ENCODE measurements at regions not wholly inside any gene's neighbourhood (a gene's known extent, or its start where the extent isn't known, plus 50 kb on each side); places are given as distances from the start of the nearest gene placed in this dataset.

DNA sequence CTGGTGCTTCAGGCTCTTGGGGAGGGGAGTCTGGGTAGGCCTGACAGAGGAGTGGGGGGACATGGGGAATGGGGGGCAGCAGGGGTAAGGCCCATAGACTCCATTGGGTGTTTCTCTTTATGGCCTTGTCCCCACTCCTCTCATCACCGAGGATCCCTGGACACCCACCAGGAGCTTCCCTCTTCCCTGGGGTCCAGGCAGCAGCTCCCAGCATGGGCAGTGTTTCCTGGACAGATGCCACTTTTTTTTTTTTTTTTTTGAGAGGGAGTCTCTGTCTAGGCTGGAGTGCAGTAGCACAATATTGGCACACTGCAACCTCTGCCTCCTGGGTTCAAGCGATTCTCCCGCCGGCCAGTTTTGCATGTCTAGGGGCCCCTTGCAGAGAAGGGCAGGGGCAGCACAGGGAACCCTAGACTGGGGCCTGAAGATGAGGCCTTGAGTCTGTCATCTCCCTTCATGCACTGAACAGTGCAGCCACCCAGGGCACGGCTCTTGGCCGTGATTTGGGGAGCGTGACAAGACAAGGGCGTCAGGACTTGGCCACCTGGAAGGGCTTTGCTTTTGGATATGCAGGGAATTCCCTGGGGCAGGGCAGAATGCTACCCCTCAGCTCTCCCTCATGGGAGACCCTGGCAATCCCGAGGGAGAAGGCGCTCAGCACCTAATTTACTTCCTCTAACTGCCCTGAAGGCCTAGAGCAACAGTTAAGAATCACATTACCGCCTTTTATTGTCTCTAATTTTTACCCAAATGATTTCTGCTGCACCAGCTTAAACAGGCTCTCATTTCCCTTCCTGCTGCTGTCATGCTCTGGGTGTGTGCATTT lies 213.9 kb upstream of the ZNF536 start:
- DNase-seq: no peak
- H3K4me3 Mint-ChIP-seq: no peak overlapping the region
- H3K27me3 Mint-ChIP-seq: peaks cover 13% of the 10 kb centered on the region

GRCh38 chr19:30158893-30159245 lies 213.3 kb upstream of the ZNF536 start:
- H3K4me1 Mint-ChIP-seq: peaks cover 5% of the 10 kb centered on the region
- no peaks in the 10 kb centered on the region for H3K36me3 Mint-ChIP-seq
- no peaks in the 10 kb centered on the region for H3K9me3 Mint-ChIP-seq
- no peak for DNase-seq
- peaks cover 13% of the 10 kb centered on the region for H3K27me3 Mint-ChIP-seq
- H3K4me3 Mint-ChIP-seq: no peak overlapping the region
- no peak overlapping the region for H3K27ac Mint-ChIP-seq

More for the DNA sequence above, 213.9 kb upstream of the ZNF536 start:
- Mint-ChIP-seq H3K9me3 (no peaks in the 10 kb centered on the region), H3K36me3 (no peaks in the 10 kb centered on the region), H3K4me1 (peaks cover 9% of the 10 kb centered on the region), H3K27ac (no peak overlapping the region)

GRCh38 chr19:30159636-30160035 lies 212.5 kb upstream of the ZNF536 start:
- Mint-ChIP-seq H3K4me1 (no peaks in the 10 kb centered on the region), H3K27ac (no peak overlapping the region), H3K4me3 (no peak overlapping the region), H3K9me3 (no peaks in the 10 kb centered on the region), H3K36me3 (no peaks in the 10 kb centered on the region), H3K27me3 (peaks cover 11% of the 10 kb centered on the region)
- DNase-seq: no peak

DNA sequence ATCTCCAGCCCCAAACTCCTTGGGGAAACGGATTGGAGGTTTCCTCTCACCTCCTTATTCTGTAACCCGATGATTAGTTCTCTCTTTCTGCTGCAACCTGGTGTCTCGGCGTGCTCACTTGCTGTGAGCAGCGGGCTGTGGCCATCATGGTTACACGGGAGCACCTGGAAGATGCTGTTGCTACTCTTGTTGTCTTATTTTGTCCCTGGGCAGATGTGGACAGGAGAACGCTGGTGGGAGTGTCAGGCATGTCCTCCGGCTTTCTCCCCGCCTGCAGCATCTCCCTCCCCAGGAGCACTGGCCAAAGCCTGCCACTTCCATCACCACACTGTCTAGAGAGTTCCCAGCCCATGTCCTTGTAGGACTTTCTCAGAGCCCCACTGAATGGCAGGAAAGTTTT lies 211.8 kb upstream of the ZNF536 start:
- H3K36me3 Mint-ChIP-seq: no peaks in the 10 kb centered on the region
- H3K4me3 Mint-ChIP-seq: no peak overlapping the region
- no peaks in the 10 kb centered on the region for H3K4me1 Mint-ChIP-seq
- H3K27ac Mint-ChIP-seq: no peak overlapping the region
- DNase-seq: no peak
- no peaks in the 10 kb centered on the region for H3K9me3 Mint-ChIP-seq
- peaks cover 7% of the 10 kb centered on the region for H3K27me3 Mint-ChIP-seq

DNA sequence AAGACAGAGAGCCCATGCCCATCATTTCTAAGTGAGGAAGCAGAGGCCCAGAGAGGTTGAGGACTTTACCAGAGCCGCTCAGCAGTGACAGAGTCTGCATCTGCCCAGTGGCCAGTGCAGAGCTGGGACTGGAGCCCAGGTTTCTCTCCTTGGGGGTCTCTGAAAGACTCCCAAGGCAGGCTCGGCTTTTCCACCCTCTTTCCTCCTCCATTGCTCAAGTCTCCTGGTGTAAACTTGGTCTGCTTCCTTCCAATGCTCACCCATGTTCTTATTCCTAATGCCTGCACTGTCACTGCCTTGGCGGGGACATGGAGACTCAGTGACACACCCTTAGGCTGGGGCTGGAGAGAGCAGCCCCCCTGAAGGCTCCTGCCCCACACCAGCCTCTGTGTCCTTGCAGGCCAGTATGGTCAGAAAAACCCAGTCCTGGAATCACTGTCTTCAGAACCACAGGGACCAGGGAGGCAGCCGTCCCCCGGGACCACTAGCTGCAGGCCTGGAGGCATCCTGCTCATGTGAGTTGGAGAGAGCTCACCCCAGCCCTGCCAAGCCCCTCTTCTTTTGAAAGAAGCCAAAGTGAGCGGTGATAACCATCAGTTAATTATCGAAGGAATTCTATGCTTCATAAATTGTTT lies 211.0 kb upstream of the ZNF536 start:
- DNase-seq: no peak
- H3K4me1 Mint-ChIP-seq: no peaks in the 10 kb centered on the region
- H3K9me3 Mint-ChIP-seq: no peaks in the 10 kb centered on the region
- no peaks in the 10 kb centered on the region for H3K36me3 Mint-ChIP-seq
- peaks cover 2% of the 10 kb centered on the region for H3K27me3 Mint-ChIP-seq
- no peak overlapping the region for H3K27ac Mint-ChIP-seq
- no peak overlapping the region for H3K4me3 Mint-ChIP-seq

DNA sequence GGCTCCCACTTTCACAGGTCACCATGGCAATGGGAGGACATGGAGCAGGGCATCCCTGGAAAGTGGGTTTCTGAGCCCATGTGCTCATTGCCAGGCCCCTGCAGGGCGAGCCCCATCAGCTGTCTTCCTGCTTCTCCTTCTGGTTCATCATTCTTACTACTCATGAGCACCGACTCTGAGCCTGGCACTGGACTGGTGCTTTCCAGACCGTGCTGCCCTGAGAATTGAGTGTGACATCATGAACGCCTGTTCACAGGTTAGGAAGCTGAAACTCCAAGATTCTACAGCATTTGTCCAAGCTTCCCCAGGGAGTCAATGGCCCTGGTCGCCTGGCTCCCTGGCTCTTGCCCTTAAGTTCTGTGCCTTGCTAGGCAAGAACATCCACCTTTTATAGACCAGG lies 210.4 kb upstream of the ZNF536 start:
- H3K27me3 Mint-ChIP-seq: no peaks in the 10 kb centered on the region
- H3K36me3 Mint-ChIP-seq: no peaks in the 10 kb centered on the region
- no peaks in the 10 kb centered on the region for H3K4me1 Mint-ChIP-seq
- no peak overlapping the region for H3K27ac Mint-ChIP-seq
- DNase-seq: no peak
- no peaks in the 10 kb centered on the region for H3K9me3 Mint-ChIP-seq
- no peak overlapping the region for H3K4me3 Mint-ChIP-seq

- H3K36me3 Mint-ChIP-seq: no peaks in the 10 kb centered on the region
- H3K27ac Mint-ChIP-seq: no peak overlapping the region
- H3K27me3 Mint-ChIP-seq: no peaks in the 10 kb centered on the region
- no peak overlapping the region for H3K4me3 Mint-ChIP-seq
- H3K4me1 Mint-ChIP-seq: no peaks in the 10 kb centered on the region
- no peak for DNase-seq
- no peaks in the 10 kb centered on the region for H3K9me3 Mint-ChIP-seq
Measured at GRCh38 chr19:30162718-30163117, 209.5 kb upstream of the ZNF536 start.

DNA sequence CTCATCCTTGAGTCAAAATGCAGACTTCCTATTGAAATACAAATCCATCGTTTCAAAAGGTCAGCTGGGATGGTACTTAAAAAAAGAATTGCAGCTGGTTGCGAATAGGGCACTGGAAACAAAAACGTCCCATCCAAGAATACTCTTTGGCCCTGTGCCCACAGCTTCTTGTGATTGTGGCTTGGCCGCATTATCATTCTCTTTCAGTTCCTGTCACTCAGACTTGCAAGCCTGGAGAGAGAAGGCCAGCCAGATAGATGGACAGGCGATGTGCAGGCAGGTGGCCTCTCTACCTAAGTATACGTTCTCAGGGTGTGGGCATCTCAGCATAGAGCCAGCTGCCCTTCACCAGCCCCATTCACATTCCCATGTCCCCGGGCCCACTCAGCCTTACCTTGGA lies 208.5 kb upstream of the ZNF536 start:
- Mint-ChIP-seq H3K4me3 (no peak overlapping the region), H3K4me1 (no peaks in the 10 kb centered on the region), H3K27me3 (no peaks in the 10 kb centered on the region), H3K36me3 (no peaks in the 10 kb centered on the region), H3K9me3 (no peaks in the 10 kb centered on the region), H3K27ac (no peak overlapping the region)
- DNase-seq: no peak

DNA sequence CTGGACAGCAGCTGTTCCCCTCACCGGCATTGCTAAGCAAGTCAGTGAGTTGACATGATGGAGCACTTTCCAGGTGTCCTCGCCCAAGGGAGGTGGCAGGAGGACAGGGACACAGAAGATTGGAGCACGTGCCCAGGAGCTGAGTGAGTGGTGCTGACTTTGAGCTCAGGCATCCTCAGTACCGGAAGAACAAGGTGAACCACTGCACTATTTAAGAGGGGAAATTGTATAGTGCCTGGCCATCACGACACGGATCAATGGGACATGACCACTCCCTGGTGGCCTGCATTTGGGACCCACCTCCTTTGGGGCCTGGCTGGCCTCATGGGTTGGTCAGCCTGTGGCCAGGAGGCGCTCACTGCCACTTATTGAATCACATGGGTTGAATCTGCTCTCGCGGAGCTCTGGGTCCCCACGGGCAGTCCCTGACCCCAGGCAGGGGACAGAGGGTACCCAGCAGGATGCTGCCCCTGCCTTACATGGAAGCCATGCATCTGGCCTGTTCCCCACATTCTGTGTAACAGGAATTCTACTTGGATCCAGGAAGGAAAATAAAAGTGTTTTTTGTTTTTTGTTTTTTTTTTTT lies 206.9 kb upstream of the ZNF536 start:
- H3K4me1 Mint-ChIP-seq: no peaks in the 10 kb centered on the region
- H3K27me3 Mint-ChIP-seq: no peaks in the 10 kb centered on the region
- no peaks in the 10 kb centered on the region for H3K9me3 Mint-ChIP-seq
- H3K27ac Mint-ChIP-seq: no peak overlapping the region
- no peak for DNase-seq
- H3K4me3 Mint-ChIP-seq: no peak overlapping the region
- H3K36me3 Mint-ChIP-seq: no peaks in the 10 kb centered on the region

DNA sequence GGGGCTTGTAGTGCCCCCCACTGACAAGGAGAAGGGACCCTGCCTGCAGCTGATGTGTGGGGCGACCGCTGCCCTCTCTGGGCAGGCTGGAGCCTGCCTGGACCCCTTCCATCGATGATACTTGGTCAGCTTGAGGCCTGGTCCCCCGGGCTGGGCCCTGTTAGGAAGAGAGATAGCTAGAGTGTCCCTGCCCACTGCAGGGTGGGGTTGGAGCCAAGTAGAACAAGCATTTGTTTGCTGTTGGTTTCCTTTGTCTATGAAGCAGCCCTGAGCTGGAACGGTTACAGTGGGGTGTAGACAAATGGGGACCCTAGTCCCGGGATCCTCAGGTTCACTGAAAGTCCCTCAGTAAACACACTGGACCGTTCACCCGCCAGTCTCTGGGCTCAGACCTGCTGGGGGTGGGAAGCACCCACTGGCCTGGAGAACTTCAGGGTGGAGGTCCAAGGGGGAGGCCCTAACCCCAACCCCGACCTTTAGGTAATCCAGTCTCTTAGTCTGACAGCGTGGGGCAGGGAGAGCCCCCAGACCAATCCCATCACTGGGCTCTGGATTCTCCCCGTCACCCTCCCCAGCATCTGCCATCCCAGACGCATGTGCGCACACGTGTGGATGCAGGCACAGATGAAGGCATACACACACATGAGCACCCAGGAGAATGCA lies 204.8 kb upstream of the ZNF536 start:
- Mint-ChIP-seq H3K4me3 (no peak overlapping the region), H3K9me3 (no peaks in the 10 kb centered on the region), H3K4me1 (no peaks in the 10 kb centered on the region), H3K27me3 (no peaks in the 10 kb centered on the region), H3K36me3 (no peaks in the 10 kb centered on the region), H3K27ac (no peak overlapping the region)
- no peak for DNase-seq

DNA sequence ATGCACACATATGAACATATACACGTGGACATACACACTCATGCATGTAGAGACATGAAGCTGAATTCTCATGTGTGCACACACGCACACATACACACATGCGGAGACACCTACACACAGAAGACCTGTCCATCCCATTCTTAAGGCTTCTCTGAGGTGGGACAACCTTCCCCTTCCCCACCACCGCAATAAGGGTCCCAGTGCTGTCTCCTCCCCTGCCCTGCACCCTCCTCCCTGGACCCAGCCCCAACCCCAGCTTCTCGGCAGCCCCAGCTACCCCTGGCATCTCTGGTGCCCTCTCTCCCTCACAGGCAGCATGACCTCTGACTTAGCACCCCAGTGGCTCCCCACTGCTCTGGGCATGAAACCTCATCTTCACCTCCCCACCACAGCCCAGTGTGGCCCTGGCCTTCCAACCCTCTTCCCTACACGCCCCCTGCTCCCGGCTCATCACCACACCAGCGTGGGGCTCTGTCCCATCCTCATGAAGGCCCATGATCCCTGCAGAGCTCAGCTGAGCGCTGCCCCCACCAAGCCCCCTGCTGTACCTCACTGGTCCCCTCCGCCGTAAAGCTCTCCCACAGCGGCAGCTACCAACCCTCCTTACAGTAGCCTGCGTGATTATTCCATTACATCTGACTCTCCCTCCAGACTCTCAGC lies 204.1 kb upstream of the ZNF536 start:
- H3K4me3 Mint-ChIP-seq: no peak overlapping the region
- H3K27ac Mint-ChIP-seq: no peak overlapping the region
- no peak for DNase-seq
- no peaks in the 10 kb centered on the region for H3K27me3 Mint-ChIP-seq
- no peaks in the 10 kb centered on the region for H3K36me3 Mint-ChIP-seq
- no peaks in the 10 kb centered on the region for H3K4me1 Mint-ChIP-seq
- no peaks in the 10 kb centered on the region for H3K9me3 Mint-ChIP-seq

DNA sequence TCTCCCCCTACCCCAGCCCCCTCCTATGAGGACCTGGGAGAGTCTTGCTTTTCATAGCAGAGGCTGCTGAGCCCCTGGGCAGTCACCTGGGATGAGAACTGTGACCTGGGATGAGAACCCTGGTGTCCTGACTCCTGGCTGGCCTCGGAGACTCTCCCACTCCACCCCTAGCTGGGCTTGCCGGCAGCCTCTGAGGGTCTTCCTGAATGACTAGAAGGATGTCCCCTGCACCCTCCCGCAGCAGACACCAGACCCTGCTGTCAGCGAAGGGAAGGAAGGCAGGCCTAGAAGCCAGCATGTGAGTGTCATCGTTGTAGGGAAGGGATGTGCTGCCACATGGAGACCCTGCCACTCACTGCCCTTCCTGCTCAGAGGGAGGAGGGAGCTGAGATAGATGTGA lies 203.4 kb upstream of the ZNF536 start:
- no peak for DNase-seq
- no peaks in the 10 kb centered on the region for H3K36me3 Mint-ChIP-seq
- H3K27ac Mint-ChIP-seq: no peak overlapping the region
- H3K4me3 Mint-ChIP-seq: no peak overlapping the region
- H3K9me3 Mint-ChIP-seq: no peaks in the 10 kb centered on the region
- no peaks in the 10 kb centered on the region for H3K4me1 Mint-ChIP-seq
- no peaks in the 10 kb centered on the region for H3K27me3 Mint-ChIP-seq

DNA sequence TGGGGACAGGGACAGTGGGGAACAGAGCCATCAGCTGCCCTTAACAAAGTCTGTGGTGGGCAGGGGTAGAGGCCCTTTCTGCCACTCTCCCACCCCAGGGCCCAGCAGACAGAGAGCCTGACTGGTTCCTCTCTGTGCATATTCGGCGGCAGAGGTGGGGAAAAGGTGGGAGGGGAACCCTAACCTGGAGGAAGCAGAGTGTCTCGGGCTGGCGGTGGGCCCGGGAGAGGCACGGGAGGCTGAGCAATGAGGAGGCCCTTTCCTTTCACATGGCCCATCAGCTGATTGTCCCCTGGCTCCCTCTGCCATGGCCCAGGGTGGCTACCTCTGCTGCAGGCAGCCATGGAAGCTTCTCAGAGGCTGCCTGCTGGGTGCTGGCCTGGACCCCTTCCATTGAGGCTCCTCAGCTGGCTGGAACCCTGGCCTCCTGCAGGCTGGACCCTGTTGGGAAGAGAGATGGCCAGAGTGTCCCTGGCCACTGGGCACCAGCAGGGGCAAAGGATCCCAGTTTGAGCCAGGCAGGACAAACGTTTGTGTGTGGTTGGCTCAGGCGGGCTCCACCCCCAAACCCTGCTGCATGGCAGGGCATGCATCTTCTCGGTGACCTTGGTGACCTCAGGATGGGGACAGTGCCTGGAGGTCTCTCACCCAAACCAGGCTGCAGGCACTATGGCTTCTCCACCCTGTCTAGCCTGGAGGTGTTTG lies 202.8 kb upstream of the ZNF536 start:
- H3K36me3 Mint-ChIP-seq: no peaks in the 10 kb centered on the region
- no peak overlapping the region for H3K27ac Mint-ChIP-seq
- no peak for DNase-seq
- H3K9me3 Mint-ChIP-seq: no peaks in the 10 kb centered on the region
- no peaks in the 10 kb centered on the region for H3K4me1 Mint-ChIP-seq
- H3K4me3 Mint-ChIP-seq: no peak overlapping the region
- no peaks in the 10 kb centered on the region for H3K27me3 Mint-ChIP-seq

DNA sequence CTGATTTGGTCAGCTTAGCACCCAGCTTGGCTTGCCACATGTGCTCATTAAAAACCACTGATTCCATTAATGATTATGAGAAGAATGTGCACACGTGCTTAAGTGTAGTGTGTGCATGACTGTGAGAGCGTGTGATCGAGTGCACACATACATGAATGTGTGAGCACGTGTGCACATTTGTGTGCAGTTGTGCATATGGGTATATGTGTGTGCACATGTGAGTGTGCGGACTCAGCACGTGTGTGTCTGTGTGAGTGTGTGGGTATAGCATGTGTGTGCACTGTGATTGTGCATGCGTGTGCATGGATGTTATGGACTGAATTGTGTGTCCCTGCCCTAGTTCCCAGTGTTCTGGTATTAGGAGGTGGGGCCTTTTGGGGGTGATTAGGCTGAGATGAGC lies 202.1 kb upstream of the ZNF536 start:
- H3K27ac Mint-ChIP-seq: no peak overlapping the region
- no peaks in the 10 kb centered on the region for H3K9me3 Mint-ChIP-seq
- H3K4me3 Mint-ChIP-seq: no peak overlapping the region
- H3K4me1 Mint-ChIP-seq: no peaks in the 10 kb centered on the region
- no peak for DNase-seq
- H3K27me3 Mint-ChIP-seq: no peaks in the 10 kb centered on the region
- H3K36me3 Mint-ChIP-seq: no peaks in the 10 kb centered on the region

Measured in activated naive CD8-positive, alpha-beta T cell treated with anti-CD3 and anti-CD28 coated beads for 36 hours (primary cell).